Ishikawa (cell line): ENCODE measurements at regions not wholly inside any gene's neighbourhood (a gene's known extent, or its start where the extent isn't known, plus 50 kb on each side); places are given as distances from the start of the nearest gene placed in this dataset.

Experiments used
- CEBPB ChIP-seq: IDR thresholded peaks from 2 replicates; pipeline ENCODE4 v1.6.1; 2012
- CREB1 ChIP-seq: IDR thresholded peaks from 2 replicates; pipeline ENCODE4 v1.6.1; 2012; ENCODE audit warnings: low read depth
- EGR1 ChIP-seq: IDR thresholded peaks from 2 replicates; pipeline ENCODE4 v1.6.1; 2012
- EP300 ChIP-seq: IDR thresholded peaks from 2 replicates; pipeline ENCODE4 v1.6.1; 2012; ENCODE audit warnings: borderline replicate concordance
- FOXM1 ChIP-seq: IDR thresholded peaks from 2 replicates; pipeline ENCODE4 v1.6.1; 2012; ENCODE audit warnings: low read depth, borderline replicate concordance
- MAX ChIP-seq: IDR thresholded peaks from 2 replicates; pipeline ENCODE4 v1.6.1; 2012
- NFIC ChIP-seq: IDR thresholded peaks from 2 replicates; pipeline ENCODE4 v1.6.1; 2012
- RAD21 ChIP-seq: IDR thresholded peaks from 2 replicates; pipeline ENCODE4 v1.6.1; 2012; ENCODE audit warnings: low read depth
- REST ChIP-seq: IDR thresholded peaks from 2 replicates; pipeline ENCODE4 v1.6.1; 2012; ENCODE audit warnings: low read depth, mild to moderate bottlenecking
- TAF1 ChIP-seq: IDR thresholded peaks from 2 replicates; pipeline ENCODE4 v1.6.1; 2012; ENCODE audit warnings: low read depth, mild to moderate bottlenecking
- TCF12 ChIP-seq: IDR thresholded peaks from 2 replicates; pipeline ENCODE4 v1.6.1; 2012; ENCODE audit warnings: low read depth
- TEAD4 ChIP-seq: IDR thresholded peaks from 2 replicates; pipeline ENCODE4 v1.6.1; 2012
- USF1 ChIP-seq: IDR thresholded peaks from 2 replicates; pipeline ENCODE4 v1.6.1; 2012
- YY1 ChIP-seq: IDR thresholded peaks from 2 replicates; pipeline ENCODE4 v1.6.1; 2012; ENCODE audit warnings: low read depth
- ZBTB7A ChIP-seq: IDR thresholded peaks from 2 replicates; pipeline ENCODE4 v1.6.1; 2012; ENCODE audit warnings: low read depth

GRCh38 chr1:60573726-60574409 is 500.3 kb upstream of the C1orf87 start:
- TF ChIP-seq CEBPB (peak; percentile 58), TEAD4 (peak; percentile 76), TCF12 (no peak)

- TF ChIP-seq MAX, result no peak
- no peak for TF ChIP-seq FOXM1
- TF ChIP-seq CEBPB, result no peak
- TF ChIP-seq TAF1, result no peak
- no peak for TF ChIP-seq CREB1
- TF ChIP-seq REST, result no peak
- no peak for TF ChIP-seq NFIC
- no peak for TF ChIP-seq RAD21
- TF ChIP-seq TEAD4, result no peak
- TF ChIP-seq YY1, result no peak
- no peak for TF ChIP-seq EP300
- TF ChIP-seq EGR1, result no peak
Measured at GRCh38 chr1:60573121-60573520, 499.6 kb upstream of the C1orf87 start.

GRCh38 chr1:60572378-60572777 is 498.8 kb upstream of the C1orf87 start:
- no peak for TF ChIP-seq YY1
- no peak for TF ChIP-seq RAD21
- TF ChIP-seq USF1, result no peak
- TF ChIP-seq MAX, result no peak
- no peak for TF ChIP-seq EP300
- no peak for TF ChIP-seq ZBTB7A
- TF ChIP-seq CEBPB, result no peak
- no peak for TF ChIP-seq TEAD4

- TF ChIP-seq USF1, result no peak
Measured at GRCh38 chr1:60571811-60572210, 498.2 kb upstream of the C1orf87 start.

GRCh38 chr1:60569189-60569588 is 495.6 kb upstream of the C1orf87 start:
- no peak for TF ChIP-seq CREB1

GRCh38 chr1:60567256-60567655 is 493.7 kb upstream of the C1orf87 start:
- TF ChIP-seq CEBPB (no peak), EGR1 (no peak), TCF12 (no peak), RAD21 (no peak), YY1 (no peak), FOXM1 (no peak), REST (no peak), EP300 (no peak), USF1 (no peak), CREB1 (no peak), MAX (no peak), TAF1 (no peak), ZBTB7A (no peak), NFIC (no peak), TEAD4 (no peak)
